Right atrium auricular region (tissue), 2 donors: ENCODE measurements at regions not wholly inside any gene's neighbourhood (a gene's known extent, or its start where the extent isn't known, plus 50 kb on each side); places are given as distances from the start of the nearest gene placed in this dataset.

Experiments used
- DNase-seq: peaks from one replicate; pipeline ENCODE4 v3.0.0-alpha.2; 2019; ENCODE audit warnings: low spot score
- H3K27ac ChIP-seq, 2 donors: fragments of 200-600 bp; sonication (generic); 1 replicate in 1 of 2; 2 replicates in 1 of 2; pipeline ENCODE4 v1.5.1; 2016 to 2019
- H3K27me3 ChIP-seq, 2 donors: fragments of 200-600 bp; sonication (generic); one replicate each; pipeline versions ENCODE4 v1.5.1 to v1.6.0; 2017 to 2019
- H3K36me3 ChIP-seq: fragments of 200-600 bp; sonication (generic); one replicate; pipeline ENCODE4 v1.5.1; 2016
- H3K4me1 ChIP-seq, 2 donors: fragments of 200-600 bp; sonication (generic); one replicate each; pipeline versions ENCODE4 v1.5.1 to v1.6.0; 2017 to 2019
- H3K4me3 ChIP-seq, 2 donors: fragments of 200-600 bp; sonication (generic); 1 replicate in 1 of 2; 2 replicates in 1 of 2; pipeline ENCODE4 v1.5.1; 2017 to 2019; ENCODE audit warnings: mild to moderate bottlenecking in 1 of 2, moderate library complexity in 1 of 2
- H3K9me3 ChIP-seq, 2 donors: fragments of 200-600 bp; sonication (generic); one replicate each; pipeline ENCODE4 v1.5.1; 2019
- TF ChIP-seq, protein P1 (sequence below), 2 donors: fragments of 200-600 bp; sonication (generic); IDR thresholded peaks; one replicate each; pipeline ENCODE4 v1.5.1; 2019; ENCODE audit warnings: antibody characterized with exemption in 2 of 2

DNA sequence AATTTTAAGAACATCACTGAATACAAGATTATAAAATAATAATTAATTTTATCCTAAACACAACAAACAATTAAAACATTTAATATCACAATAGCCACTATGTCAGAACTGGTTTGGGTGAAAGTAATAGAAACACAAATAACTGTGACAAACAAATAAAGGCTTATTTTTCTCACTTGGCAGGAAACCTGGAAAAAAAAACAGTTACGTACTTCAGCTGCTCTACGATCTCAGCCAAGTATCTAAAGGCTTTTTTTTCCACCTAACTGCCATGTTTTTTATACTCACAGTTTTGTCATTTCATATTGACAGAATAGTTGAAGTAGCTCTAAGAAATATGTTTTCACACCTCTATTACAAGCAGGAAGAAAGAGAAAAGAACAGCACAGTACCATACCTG, 284.8 kb upstream of the INTU start:
- no peaks in the 10 kb centered on the region for H3K36me3 ChIP-seq
- no peaks in the 10 kb centered on the region for H3K4me1 ChIP-seq
- H3K4me3 ChIP-seq, result no peak overlapping the region
- no peak overlapping the region for H3K27ac ChIP-seq
- DNase-seq, result no peak
- no peaks in the 10 kb centered on the region for H3K27me3 ChIP-seq
- TF ChIP-seq, protein P1, sequence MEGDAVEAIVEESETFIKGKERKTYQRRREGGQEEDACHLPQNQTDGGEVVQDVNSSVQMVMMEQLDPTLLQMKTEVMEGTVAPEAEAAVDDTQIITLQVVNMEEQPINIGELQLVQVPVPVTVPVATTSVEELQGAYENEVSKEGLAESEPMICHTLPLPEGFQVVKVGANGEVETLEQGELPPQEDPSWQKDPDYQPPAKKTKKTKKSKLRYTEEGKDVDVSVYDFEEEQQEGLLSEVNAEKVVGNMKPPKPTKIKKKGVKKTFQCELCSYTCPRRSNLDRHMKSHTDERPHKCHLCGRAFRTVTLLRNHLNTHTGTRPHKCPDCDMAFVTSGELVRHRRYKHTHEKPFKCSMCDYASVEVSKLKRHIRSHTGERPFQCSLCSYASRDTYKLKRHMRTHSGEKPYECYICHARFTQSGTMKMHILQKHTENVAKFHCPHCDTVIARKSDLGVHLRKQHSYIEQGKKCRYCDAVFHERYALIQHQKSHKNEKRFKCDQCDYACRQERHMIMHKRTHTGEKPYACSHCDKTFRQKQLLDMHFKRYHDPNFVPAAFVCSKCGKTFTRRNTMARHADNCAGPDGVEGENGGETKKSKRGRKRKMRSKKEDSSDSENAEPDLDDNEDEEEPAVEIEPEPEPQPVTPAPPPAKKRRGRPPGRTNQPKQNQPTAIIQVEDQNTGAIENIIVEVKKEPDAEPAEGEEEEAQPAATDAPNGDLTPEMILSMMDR (IDR thresholded peaks at IDR 0.05), result no peak
- no peaks in the 10 kb centered on the region for H3K9me3 ChIP-seq

DNA sequence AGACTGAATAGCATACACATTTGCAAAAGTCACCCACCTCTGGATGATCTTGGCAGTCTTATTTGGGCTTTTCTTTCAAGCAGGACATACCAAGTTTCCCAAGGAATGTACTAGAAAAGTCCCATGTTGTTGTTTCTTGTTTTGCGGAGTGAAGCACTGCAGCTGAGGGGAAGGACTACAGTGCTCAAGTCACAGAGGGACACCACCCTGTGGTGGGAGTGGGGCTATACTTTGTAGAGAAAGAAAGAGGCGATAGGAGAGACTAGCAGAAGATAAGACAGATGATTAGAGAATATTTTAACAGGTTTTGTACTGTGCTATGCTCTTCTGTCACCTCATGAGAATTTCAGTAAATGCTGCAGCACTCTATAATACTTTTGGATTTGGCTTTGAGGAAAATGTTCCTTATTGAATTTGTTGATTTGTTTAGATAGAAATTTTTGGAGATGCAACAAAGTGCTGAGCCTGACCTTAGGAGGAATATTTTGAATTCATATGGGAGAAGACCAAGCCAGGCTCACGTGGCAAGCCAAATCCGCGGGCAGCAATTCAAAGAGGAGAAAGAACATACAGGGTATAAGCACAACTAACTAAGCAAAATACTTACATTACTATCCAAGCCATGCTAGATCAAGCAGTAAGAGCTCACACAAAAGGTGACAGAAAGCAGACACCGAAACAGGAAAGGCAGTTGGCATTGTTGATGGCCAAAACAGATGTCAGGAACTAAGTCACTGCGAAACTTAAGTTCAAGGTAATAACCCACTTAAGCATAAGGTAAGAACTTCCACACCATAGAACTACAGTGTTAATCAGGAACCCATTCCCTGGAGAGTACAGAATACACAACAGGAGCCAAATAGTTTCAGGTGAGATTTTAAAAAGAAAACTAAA, 280.3 kb upstream of the INTU start:
- Histone ChIP-seq H3K4me1 (no peaks in the 10 kb centered on the region), H3K4me3 (no peak overlapping the region), H3K36me3 (no peaks in the 10 kb centered on the region), H3K9me3 (no peaks in the 10 kb centered on the region), H3K27ac (no peak overlapping the region), H3K27me3 (no peaks in the 10 kb centered on the region)
- TF ChIP-seq, protein P1 (IDR thresholded peaks at IDR 0.05), result no peak
- DNase-seq, result no peak

GRCh38 chr4:127355743-127356142, 277.0 kb upstream of the INTU start:
- no peak for DNase-seq

GRCh38 chr4:127357765-127358164, 275.0 kb upstream of the INTU start:
- no peak for DNase-seq
- H3K36me3 ChIP-seq, result no peaks in the 10 kb centered on the region
- no peak overlapping the region for H3K4me3 ChIP-seq
- H3K27ac ChIP-seq, result no peak overlapping the region
- no peaks in the 10 kb centered on the region for H3K4me1 ChIP-seq
- no peaks in the 10 kb centered on the region for H3K9me3 ChIP-seq
- TF ChIP-seq, protein P1 (IDR thresholded peaks at IDR 0.05), result no peak
- H3K27me3 ChIP-seq, result no peaks in the 10 kb centered on the region

More at GRCh38 chr4:127355743-127356142, 277.0 kb upstream of the INTU start:
- no peaks in the 10 kb centered on the region for H3K9me3 ChIP-seq
- no peaks in the 10 kb centered on the region for H3K4me1 ChIP-seq
- H3K27me3 ChIP-seq, result no peaks in the 10 kb centered on the region
- H3K36me3 ChIP-seq, result no peaks in the 10 kb centered on the region
- TF ChIP-seq, protein P1 (IDR thresholded peaks at IDR 0.05), result no peak
- no peak overlapping the region for H3K27ac ChIP-seq
- H3K4me3 ChIP-seq, result no peak overlapping the region

- H3K36me3 ChIP-seq, result no peaks in the 10 kb centered on the region
- no peaks in the 10 kb centered on the region for H3K4me1 ChIP-seq
- no peaks in the 10 kb centered on the region for H3K27me3 ChIP-seq
- H3K4me3 ChIP-seq, result no peak overlapping the region
- TF ChIP-seq, protein P1 (IDR thresholded peaks at IDR 0.05), result no peak
- no peak overlapping the region for H3K27ac ChIP-seq
- no peak for DNase-seq
- H3K9me3 ChIP-seq, result no peaks in the 10 kb centered on the region
Measured at GRCh38 chr4:127362686-127363085, 270.1 kb upstream of the INTU start.
